Mammary epithelial cell (primary cell): ENCODE measurements at regions not wholly inside any gene's neighbourhood (a gene's known extent, or its start where the extent isn't known, plus 50 kb on each side); places are given as distances from the start of the nearest gene placed in this dataset.

Experiments used
- EZH2 ChIP-seq: IDR thresholded peaks from 2 replicates; pipeline ENCODE4 v1.6.1; 2012; ENCODE audit warnings: low read length, inconsistent platforms, borderline replicate concordance
- TF ChIP-seq, protein P1 (sequence below), 2 donors: IDR thresholded peaks in 1 of 2; conservative IDR thresholded peaks in 1 of 2; 2 replicates each; pipeline ENCODE4 v1.5.1; 2011 to 2012; ENCODE audit warnings: inconsistent platforms in 2 of 2, low read length in 2 of 2, mild to moderate bottlenecking in 2 of 2, control low read depth in 1 of 2, low read depth in 1 of 2; ENCODE audit not compliant: insufficient read depth in 1 of 2; ENCODE audit errors: extremely low read depth in 1 of 2

DNA sequence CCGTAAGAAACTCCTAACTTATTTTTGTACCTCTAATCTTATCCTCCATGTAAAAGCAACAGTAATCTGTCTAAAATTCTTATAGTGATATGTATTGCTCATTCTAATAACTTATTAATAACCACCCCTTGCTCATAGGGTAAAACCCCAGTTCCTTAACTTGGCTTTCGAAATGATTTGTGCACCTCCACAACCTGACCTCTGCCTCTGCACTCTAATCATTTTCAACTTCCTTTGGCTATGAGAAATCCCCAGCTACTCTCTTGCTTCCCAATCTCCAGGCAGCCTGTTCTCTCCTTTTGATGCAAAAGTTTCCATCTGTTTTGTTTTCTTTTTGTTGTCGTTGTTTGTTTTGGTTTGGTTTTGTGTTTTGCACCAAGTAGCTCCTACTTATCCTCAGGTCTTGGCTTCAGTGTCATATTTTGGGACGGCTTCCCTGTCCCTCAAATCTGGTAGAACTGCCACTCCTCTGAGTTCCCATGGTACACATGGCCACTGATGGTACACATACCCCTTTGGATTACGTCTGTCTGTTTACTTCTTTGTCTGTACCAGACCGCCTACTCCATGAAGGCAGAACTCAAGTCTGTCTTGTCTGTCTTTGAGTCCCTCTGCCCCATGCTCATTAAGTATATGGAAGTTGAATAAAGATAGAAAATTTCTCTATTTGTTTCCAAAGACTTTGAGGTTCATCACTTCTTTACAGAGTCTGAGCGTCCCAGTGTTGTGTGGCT is 105.6 kb upstream of the TGFBR2 start:
- TF ChIP-seq, protein P1, sequence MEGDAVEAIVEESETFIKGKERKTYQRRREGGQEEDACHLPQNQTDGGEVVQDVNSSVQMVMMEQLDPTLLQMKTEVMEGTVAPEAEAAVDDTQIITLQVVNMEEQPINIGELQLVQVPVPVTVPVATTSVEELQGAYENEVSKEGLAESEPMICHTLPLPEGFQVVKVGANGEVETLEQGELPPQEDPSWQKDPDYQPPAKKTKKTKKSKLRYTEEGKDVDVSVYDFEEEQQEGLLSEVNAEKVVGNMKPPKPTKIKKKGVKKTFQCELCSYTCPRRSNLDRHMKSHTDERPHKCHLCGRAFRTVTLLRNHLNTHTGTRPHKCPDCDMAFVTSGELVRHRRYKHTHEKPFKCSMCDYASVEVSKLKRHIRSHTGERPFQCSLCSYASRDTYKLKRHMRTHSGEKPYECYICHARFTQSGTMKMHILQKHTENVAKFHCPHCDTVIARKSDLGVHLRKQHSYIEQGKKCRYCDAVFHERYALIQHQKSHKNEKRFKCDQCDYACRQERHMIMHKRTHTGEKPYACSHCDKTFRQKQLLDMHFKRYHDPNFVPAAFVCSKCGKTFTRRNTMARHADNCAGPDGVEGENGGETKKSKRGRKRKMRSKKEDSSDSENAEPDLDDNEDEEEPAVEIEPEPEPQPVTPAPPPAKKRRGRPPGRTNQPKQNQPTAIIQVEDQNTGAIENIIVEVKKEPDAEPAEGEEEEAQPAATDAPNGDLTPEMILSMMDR (conservative IDR thresholded peaks at IDR 0.05 in 1 of 2, IDR thresholded peaks at IDR 0.05 in 1 of 2; ENCODE audit: extremely low read depth in 1 of 2, insufficient read depth in 1 of 2, low read depth in 1 of 2, low read length in 2 of 2): no peak
- TF ChIP-seq EZH2: no peak
